ENCODE measurements at regions not wholly inside any gene's neighbourhood (a gene's known extent, or its start where the extent isn't known, plus 50 kb on each side); places are given as distances from the start of the nearest gene placed in this dataset.

- DNase-seq (ENCODE audit: low spot score) (no peak), ATAC-seq (ENCODE audit: insufficient number of reproducible peaks, low FRiP score, low read depth) (no peak)
- H3K9me3 ChIP-seq = no peaks in the 10 kb centered on the region
- no peaks in the 10 kb centered on the region for H3K36me3 ChIP-seq
- no peaks in the 10 kb centered on the region for H3K27me3 ChIP-seq (replicated peaks; ENCODE audit: insufficient read depth)
- peaks cover 3 to 11% of the 10 kb centered on the region in 2 donors for H3K4me1 ChIP-seq (ENCODE audit: control insufficient read depth in 1 of 2, low read depth in 2 of 2)
- H3K4me3 ChIP-seq = no peak overlapping the region
- TF ChIP-seq, protein P1, sequence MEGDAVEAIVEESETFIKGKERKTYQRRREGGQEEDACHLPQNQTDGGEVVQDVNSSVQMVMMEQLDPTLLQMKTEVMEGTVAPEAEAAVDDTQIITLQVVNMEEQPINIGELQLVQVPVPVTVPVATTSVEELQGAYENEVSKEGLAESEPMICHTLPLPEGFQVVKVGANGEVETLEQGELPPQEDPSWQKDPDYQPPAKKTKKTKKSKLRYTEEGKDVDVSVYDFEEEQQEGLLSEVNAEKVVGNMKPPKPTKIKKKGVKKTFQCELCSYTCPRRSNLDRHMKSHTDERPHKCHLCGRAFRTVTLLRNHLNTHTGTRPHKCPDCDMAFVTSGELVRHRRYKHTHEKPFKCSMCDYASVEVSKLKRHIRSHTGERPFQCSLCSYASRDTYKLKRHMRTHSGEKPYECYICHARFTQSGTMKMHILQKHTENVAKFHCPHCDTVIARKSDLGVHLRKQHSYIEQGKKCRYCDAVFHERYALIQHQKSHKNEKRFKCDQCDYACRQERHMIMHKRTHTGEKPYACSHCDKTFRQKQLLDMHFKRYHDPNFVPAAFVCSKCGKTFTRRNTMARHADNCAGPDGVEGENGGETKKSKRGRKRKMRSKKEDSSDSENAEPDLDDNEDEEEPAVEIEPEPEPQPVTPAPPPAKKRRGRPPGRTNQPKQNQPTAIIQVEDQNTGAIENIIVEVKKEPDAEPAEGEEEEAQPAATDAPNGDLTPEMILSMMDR (IDR thresholded peaks at IDR 0.05) = no peak
- H3K27ac ChIP-seq = no peak overlapping the region
These were observed 80.1 kb upstream of the CARD18 start for GRCh38 chr11:105219670-105220069.

DNA sequence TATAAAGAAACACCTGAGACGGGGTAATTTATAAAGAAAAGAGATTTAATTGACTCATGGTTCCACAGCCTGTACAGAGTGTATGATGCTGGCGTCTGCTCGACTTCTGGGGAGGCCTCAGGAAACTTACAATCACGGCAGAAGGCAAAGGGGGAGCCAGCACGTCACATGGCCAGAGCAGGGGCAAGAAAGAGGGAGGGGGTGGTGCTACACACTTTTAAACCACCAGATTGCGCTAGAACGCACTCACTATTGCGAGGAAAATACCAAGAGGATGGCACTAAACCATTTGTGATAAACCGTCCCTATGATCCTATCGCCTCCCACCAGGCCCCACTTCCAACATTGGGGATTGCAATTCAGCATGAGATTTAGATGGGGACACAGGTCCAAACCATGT is 79.7 kb upstream of the CARD18 start:
- Histone ChIP-seq H3K27me3 (replicated peaks; ENCODE audit: insufficient read depth) (no peaks in the 10 kb centered on the region), H3K9me3 (no peaks in the 10 kb centered on the region), H3K4me3 (no peak overlapping the region), H3K27ac (no peak overlapping the region), H3K36me3 (no peaks in the 10 kb centered on the region), H3K4me1 (ENCODE audit: control insufficient read depth in 1 of 2, low read depth in 2 of 2) (peaks cover 3 to 11% of the 10 kb centered on the region in 2 donors)
- ATAC-seq (ENCODE audit: insufficient number of reproducible peaks, low FRiP score, low read depth) = no peak
- DNase-seq (ENCODE audit: low spot score) = no peak
- TF ChIP-seq, protein P1 (IDR thresholded peaks at IDR 0.05) = no peak

DNA sequence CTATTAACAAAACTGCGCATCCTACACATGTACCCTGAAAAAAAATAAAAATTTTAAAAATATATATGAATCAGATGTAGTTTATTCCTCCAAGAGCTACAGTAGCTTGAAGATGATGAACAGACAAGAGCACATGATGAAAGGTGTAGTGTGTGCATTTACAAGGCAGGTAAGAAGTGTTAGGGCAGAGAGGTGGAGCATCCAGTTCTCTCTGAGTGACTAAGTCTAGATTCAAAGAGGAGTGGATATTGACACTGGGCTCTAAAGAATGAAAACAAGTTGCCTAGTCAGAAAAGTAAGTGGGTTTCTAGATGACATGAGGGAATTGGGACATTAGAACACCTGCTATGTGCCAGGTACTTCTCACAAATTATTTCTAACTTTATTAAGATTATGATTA is 76.0 kb upstream of the CARD18 start:
- H3K4me1 ChIP-seq (ENCODE audit: control insufficient read depth in 1 of 2, low read depth in 2 of 2) = peaks cover 0 to 6% of the 10 kb centered on the region in 2 donors
- H3K36me3 ChIP-seq = no peaks in the 10 kb centered on the region
- ATAC-seq (ENCODE audit: insufficient number of reproducible peaks, low FRiP score, low read depth) (no peak), DNase-seq (ENCODE audit: low spot score) (no peak)
- no peak overlapping the region for H3K27ac ChIP-seq
- no peaks in the 10 kb centered on the region for H3K27me3 ChIP-seq (replicated peaks; ENCODE audit: insufficient read depth)
- H3K9me3 ChIP-seq = no peaks in the 10 kb centered on the region
- TF ChIP-seq, protein P1 (IDR thresholded peaks at IDR 0.05) = no peak
- H3K4me3 ChIP-seq = no peak overlapping the region

DNA sequence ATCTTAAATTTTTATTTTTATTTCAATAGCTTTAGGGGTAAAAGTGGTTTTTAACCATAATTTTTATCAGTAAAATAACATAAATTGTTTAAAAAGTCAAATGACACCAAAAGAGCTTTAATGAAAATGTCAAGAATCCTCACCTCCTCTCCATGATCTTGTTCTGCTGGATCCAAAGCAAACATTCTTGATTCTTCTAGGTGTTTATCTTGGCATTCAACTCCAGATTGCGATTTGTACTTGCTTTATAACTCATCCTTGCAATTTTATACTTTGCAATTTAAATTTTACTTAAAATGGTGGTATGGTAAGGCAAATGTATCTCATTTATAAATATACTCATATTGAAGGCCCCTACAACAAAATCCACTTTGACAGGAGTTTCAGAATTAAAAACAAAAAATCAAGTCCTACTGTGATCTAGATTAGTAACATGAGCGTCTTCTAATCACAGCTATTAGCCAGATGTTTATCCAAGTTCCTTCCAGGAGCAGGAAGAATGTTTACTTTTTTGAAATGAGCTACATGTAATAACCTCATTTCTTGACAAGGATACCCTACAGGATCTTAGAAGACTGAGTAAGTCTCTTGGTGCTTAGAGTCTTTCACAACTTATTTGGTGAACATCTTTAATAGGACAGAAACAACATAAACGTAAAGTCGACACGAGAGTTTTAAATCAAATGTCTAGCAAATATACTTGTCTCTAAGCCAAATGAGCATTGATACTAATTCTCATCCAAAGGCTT is 72.4 kb upstream of the CARD18 start:
- H3K4me3 ChIP-seq = no peak overlapping the region
- no peaks in the 10 kb centered on the region for H3K27me3 ChIP-seq (replicated peaks; ENCODE audit: insufficient read depth)
- no peak overlapping the region for H3K27ac ChIP-seq
- H3K36me3 ChIP-seq = no peaks in the 10 kb centered on the region
- DNase-seq (ENCODE audit: low spot score) = no peak
- ATAC-seq (ENCODE audit: insufficient number of reproducible peaks, low FRiP score, low read depth) = no peak
- no peaks in the 10 kb centered on the region for H3K9me3 ChIP-seq
- peaks cover 0 to 6% of the 10 kb centered on the region in 2 donors for H3K4me1 ChIP-seq (ENCODE audit: control insufficient read depth in 1 of 2, low read depth in 2 of 2)
- TF ChIP-seq, protein P1 (IDR thresholded peaks at IDR 0.05) = no peak

DNA sequence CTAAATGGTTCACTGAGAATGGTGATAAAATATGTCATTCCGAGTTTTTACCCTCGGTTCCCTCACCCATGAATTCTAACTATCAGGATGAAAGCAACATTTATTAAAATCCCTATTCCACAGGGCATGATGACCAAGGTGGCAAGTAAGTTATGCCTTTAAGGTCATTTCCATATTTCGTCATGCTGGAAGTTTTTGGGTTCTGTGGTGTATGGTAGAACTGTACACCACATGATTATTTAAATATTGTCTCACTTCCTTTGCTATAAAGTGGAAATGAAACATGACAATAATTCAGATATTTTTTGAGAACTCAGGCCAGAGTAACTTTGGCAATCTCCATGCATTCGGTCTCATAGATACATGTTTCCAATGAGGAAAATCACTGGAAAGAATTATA is 68.5 kb upstream of the CARD18 start:
- TF ChIP-seq, protein P1 (IDR thresholded peaks at IDR 0.05) = no peak
- Histone ChIP-seq H3K27ac (no peak overlapping the region), H3K9me3 (no peaks in the 10 kb centered on the region), H3K27me3 (replicated peaks; ENCODE audit: insufficient read depth) (no peaks in the 10 kb centered on the region), H3K4me1 (ENCODE audit: control insufficient read depth in 1 of 2, low read depth in 2 of 2) (peaks cover 0 to 6% of the 10 kb centered on the region in 2 donors), H3K4me3 (no peak overlapping the region), H3K36me3 (no peaks in the 10 kb centered on the region)
- DNase-seq (ENCODE audit: low spot score) = no peak
- no peak for ATAC-seq (ENCODE audit: insufficient number of reproducible peaks, low FRiP score, low read depth)

Measured in thoracic aorta (tissue), 2 donors.